Stimulated activated naive CD8-positive, alpha-beta T cell treated with anti-CD3 and anti-CD28 coated beads, Interleukin-15, Interleukin-2, amounts not matched to agents 100 ng/mL and 50 ng/mL, for 24 hours (primary cell): ENCODE measurements at regions not wholly inside any gene's neighbourhood (a gene's known extent, or its start where the extent isn't known, plus 50 kb on each side); places are given as distances from the start of the nearest gene placed in this dataset.

Experiments used
- H3K27ac Mint-ChIP-seq: one replicate; pipeline ENCODE4 v1.8.0; 2021; ENCODE audit warnings: mild to moderate bottlenecking, mixed read lengths
- H3K27me3 Mint-ChIP-seq: one replicate; pipeline ENCODE4 v1.8.0; 2021; ENCODE audit warnings: mixed read lengths
- H3K36me3 Mint-ChIP-seq: one replicate; pipeline ENCODE4 v1.8.0; 2021; ENCODE audit warnings: low read depth, mixed read lengths
- H3K4me1 Mint-ChIP-seq: one replicate; pipeline ENCODE4 v1.8.0; 2021; ENCODE audit warnings: low read depth, mixed read lengths
- H3K4me3 Mint-ChIP-seq: one replicate; pipeline ENCODE4 v1.8.0; 2021; ENCODE audit warnings: mild to moderate bottlenecking, mixed read lengths
- H3K9me3 Mint-ChIP-seq: one replicate; pipeline ENCODE4 v1.8.0; 2021; ENCODE audit warnings: mixed read lengths

DNA sequence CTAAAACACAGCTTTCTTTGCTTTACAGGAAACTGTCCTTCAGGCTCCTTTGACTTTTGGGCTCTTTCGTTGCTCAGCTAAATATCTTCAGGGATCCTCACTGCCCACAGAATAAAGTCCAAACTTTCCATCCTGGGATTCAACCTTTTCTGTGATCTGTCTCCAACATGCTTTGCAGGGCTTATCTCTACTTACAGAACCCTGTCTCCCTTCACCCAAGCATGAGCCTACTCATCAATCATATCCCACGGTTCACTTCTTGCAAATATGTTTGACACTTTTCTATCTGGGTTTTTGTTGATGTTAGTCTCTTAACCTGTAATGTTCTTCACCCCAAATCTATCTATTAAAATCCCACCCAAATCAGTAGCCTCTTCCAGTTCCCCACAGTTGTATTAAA lies 93.5 kb upstream of the ADRA1D start:
- Mint-ChIP-seq H3K27me3 (peaks cover 22% of the 10 kb centered on the region), H3K36me3 (no peaks in the 10 kb centered on the region), H3K4me3 (no peak overlapping the region), H3K9me3 (no peaks in the 10 kb centered on the region), H3K27ac (no peak overlapping the region), H3K4me1 (no peaks in the 10 kb centered on the region)

DNA sequence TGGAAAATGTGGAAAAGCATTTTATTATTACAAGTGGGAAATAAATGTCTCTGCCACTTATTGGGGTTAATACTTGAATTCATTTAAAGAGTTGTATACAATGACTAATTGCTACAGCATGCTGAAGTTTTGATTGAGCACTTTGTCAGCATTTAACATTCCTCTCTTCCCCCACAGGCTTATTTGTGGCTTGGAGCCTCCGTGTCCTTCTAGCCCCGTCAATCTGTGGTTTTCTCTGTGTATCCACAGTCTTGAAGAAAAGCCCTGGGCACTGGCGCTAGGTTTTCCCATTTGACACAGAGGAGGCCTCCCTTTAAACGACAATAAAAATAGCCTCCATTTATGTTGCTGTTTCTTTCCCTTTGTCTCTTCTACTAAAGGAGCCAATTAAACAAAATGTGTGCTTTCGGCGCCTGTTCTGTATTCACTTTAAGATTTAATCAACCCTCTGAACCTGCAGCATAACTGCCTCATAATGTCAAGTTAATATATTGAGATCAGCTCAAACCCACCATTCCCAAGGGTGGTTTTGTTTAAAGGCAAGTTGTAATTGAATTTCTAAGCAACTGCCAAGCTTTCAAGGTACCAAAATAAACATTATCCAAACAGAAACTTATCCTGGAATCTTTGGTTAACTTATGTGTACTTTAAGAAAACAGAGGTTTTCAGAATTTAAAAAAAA lies 92.9 kb upstream of the ADRA1D start:
- peaks cover 18% of the 10 kb centered on the region for H3K27me3 Mint-ChIP-seq
- no peaks in the 10 kb centered on the region for H3K4me1 Mint-ChIP-seq
- H3K9me3 Mint-ChIP-seq: no peaks in the 10 kb centered on the region
- no peak overlapping the region for H3K27ac Mint-ChIP-seq
- H3K4me3 Mint-ChIP-seq: no peak overlapping the region
- H3K36me3 Mint-ChIP-seq: no peaks in the 10 kb centered on the region

DNA sequence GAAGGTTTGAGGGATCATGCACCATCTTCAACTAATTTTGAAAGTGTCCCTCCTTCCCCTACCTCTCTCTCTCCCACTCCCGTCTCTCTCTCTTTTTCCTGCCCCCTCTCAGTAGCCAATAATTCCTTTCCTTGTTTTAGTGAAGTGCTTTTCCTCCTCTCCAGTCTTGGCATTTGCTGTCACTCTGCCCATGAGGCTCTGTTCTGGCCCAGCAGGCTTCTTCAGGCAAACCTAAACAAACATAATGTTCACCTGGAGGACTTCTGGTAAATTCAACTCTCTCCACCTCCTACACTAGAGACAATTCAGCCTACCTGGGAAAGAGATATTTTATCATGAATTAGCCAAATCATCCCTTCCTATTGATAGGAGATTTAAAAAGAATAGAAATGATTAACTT lies 86.6 kb upstream of the ADRA1D start:
- Mint-ChIP-seq H3K27me3 (peaks cover 9% of the 10 kb centered on the region), H3K27ac (no peak overlapping the region), H3K36me3 (no peaks in the 10 kb centered on the region), H3K9me3 (no peaks in the 10 kb centered on the region), H3K4me1 (no peaks in the 10 kb centered on the region), H3K4me3 (no peak overlapping the region)

DNA sequence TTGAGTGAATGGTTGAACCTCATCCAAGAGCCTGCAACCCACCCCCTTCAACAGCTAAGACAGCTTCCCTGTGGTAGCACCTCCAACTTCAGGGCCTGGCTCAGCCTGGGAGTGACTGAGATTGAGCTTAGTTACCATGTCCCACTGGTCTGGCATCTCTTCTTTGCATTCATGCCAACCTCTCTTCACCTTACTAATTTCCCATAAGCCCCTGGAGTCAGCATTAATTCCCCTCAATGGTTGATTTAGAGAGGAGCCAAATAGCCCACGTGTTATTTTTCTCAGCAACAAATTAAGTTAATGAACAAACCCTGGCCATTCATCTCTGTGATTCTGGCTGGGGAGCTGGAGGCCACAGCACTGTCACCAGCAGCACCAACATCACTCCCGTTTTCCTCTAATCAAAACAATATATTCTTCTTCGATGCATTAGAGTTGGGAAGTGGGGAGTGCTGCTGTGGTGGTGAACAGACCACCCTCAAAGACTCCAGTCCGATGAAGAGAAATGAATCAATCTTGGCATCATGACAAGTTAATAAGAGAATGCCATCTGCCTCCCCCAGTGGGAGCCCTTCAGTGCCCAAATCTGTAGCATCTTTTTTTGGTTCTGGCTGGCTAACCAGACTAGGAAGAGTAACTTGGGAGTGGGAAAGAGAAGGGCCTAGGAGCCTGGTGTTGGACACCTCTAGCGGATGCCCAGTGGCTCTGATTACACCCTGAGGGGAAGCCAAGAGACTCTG lies 83.2 kb upstream of the ADRA1D start:
- peaks cover 3% of the 10 kb centered on the region for H3K27me3 Mint-ChIP-seq
- no peaks in the 10 kb centered on the region for H3K9me3 Mint-ChIP-seq
- no peak overlapping the region for H3K4me3 Mint-ChIP-seq
- H3K27ac Mint-ChIP-seq: no peak overlapping the region
- no peaks in the 10 kb centered on the region for H3K4me1 Mint-ChIP-seq
- no peaks in the 10 kb centered on the region for H3K36me3 Mint-ChIP-seq

DNA sequence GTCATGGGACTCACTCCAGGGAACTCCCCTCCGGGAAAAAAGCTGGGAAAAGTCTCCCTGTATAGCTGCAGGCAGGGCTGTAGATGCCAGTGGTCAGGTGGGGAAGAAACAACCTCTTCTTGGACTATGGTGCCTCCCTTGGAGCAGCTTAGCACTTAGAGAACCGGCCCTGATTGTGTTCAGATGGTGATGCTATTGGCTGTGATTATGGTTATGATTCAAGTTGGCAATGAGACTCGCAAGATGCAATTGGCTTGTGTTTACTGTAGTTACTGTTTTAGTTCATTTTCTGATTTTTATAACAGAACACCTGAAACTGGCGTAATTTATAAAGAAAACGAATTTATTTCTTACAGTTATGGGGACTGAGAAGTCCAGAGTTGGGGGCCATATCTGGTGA lies 80.9 kb upstream of the ADRA1D start:
- Mint-ChIP-seq H3K27me3 (peaks cover 3% of the 10 kb centered on the region), H3K9me3 (no peaks in the 10 kb centered on the region), H3K36me3 (no peaks in the 10 kb centered on the region), H3K4me3 (no peak overlapping the region), H3K27ac (no peak overlapping the region), H3K4me1 (peaks cover 5% of the 10 kb centered on the region)

DNA sequence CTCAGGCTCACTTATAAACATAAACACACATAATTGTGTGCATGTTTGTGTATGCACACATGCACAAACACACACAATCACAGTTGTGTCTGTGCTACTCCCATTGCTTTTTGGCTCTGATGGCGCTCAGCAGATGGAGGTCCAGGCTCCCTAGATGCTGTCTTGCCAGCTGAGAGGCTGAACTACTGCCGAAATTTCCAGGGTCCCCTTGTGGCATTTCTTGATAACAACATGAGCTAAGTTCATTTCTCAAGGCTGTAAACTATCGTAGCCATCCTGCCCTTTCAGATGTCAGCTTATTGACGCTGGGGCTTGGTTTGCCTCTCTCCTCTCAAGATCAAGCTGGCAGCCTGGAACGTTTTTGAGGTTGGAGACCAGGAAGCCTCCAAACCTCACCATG lies 80.1 kb upstream of the ADRA1D start:
- Mint-ChIP-seq H3K4me3 (no peak overlapping the region), H3K27ac (no peak overlapping the region)

DNA sequence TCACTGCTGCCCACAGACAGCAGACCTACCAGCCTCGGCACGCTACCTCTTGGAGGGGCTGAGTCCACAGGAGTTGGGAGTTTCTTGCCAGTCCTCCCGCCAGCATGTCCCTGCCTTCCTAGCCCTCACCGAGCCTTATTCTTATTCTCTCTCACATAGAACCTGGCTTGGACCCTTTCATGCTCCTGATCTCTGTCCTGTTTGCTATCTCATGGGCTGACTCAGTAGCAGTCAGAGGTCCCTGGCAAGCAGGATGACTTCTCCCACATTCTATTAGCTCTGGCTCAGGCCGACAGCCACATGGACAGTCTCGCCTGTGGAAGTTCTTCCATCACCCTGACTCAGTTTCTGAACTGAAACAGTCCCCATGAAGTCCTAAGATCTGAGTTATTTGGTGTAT lies 79.5 kb upstream of the ADRA1D start:
- H3K4me3 Mint-ChIP-seq: no peak overlapping the region
- no peak overlapping the region for H3K27ac Mint-ChIP-seq
- no peaks in the 10 kb centered on the region for H3K9me3 Mint-ChIP-seq
- peaks cover 5% of the 10 kb centered on the region for H3K4me1 Mint-ChIP-seq
- peaks cover under 1% of the 10 kb centered on the region for H3K27me3 Mint-ChIP-seq
- H3K36me3 Mint-ChIP-seq: no peaks in the 10 kb centered on the region

More for the DNA sequence above, 80.1 kb upstream of the ADRA1D start:
- Mint-ChIP-seq H3K9me3 (no peaks in the 10 kb centered on the region), H3K4me1 (peaks cover 5% of the 10 kb centered on the region), H3K27me3 (peaks cover 3% of the 10 kb centered on the region), H3K36me3 (no peaks in the 10 kb centered on the region)

DNA sequence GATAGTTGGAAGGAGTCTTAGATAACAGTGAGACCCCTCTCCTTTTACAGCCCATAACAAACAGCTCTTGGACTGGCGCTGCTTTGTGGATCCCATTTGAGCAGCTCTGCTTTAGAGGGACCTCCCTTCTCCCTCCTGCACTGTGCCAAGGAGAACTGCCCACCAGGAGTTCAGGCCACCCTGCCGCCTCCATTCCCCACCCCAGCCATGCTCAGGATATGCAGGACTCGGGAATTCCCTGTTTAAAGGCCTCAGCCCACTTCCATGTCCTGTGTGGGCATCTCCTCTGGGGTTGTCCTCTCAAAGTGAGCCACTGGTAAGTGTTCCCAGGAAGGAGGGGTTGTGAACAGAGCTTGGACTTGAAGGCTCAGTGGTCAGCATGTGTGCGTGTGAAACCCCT lies 78.9 kb upstream of the ADRA1D start:
- Mint-ChIP-seq H3K36me3 (no peaks in the 10 kb centered on the region), H3K4me3 (no peak overlapping the region), H3K9me3 (no peaks in the 10 kb centered on the region), H3K27me3 (peaks cover 1% of the 10 kb centered on the region), H3K4me1 (peaks cover 5% of the 10 kb centered on the region), H3K27ac (no peak overlapping the region)

DNA sequence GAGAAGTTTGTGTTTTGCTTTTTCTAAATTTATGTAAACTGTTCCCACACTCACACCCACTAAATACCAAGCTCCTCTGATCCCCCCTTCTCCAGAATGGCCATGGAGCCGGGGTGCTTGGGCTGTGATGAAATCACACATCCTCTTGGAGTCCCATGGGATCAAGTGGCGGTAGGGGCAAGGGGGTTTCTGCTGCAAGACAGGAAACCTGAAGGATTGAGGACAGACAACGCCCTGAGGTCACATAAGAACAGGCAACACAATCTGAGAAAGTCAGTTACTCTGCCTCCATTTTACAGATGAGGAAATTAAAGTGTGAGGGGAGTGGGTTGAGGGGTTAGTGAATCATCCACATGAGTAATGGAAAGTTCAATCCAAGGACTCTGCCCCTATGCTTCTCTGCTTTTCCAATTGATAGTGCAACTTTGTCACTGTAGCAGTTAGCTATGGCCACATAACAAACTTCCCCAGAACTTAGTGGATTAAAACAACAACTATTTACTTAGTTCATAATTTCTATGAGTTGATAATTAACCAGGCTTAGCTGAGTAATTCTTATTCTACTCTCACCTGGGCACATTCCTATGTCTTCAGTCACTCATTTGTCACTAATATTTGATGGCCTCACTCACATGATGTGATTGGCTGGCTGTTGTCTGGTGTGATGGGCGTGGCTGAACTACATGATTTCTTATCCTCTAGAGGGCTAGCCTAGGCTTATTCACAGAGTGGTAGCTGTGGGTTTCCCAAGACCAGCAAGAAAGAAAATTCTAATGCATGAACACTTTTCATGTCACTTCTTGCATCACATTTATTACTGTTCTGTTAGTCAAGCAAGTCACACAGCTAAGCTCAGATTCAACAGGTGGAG lies 77.3 kb upstream of the ADRA1D start:
- Mint-ChIP-seq H3K27ac (no peak overlapping the region), H3K9me3 (no peaks in the 10 kb centered on the region), H3K4me3 (no peak overlapping the region), H3K4me1 (peaks cover 5% of the 10 kb centered on the region), H3K27me3 (peaks cover 5% of the 10 kb centered on the region), H3K36me3 (no peaks in the 10 kb centered on the region)

DNA sequence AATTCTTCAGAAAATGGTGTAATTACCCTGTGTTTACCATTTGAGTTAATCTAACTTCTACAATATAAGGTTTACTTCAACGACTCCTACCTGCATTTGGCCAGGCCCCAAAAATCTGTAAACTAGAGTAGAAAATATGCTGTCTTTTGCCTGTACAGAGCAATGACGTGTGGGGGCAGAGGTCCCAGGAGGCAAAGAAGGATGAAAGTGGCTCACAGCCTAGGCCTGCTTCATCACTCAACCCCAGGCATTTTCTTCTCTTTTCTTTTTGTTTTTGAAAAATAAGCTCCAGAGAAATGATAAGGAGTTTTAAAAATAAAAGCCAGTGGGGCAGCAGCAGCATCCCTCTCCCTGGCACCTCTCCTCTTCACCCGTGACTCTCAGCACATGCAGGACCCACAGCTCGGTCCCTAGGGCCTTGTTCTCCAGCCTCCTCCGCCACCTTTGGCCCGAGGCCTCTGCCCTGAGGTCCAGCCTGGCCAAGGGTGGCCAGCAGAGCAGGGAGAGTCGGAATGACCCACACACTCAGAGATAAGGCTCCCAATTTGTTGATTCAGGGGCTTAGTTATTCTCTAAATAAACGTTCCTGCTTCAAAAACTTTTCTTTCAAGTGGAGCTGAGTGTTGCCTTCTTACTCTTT lies 76.6 kb upstream of the ADRA1D start:
- Mint-ChIP-seq H3K36me3 (no peaks in the 10 kb centered on the region), H3K27me3 (peaks cover 5% of the 10 kb centered on the region), H3K4me1 (peaks cover 5% of the 10 kb centered on the region), H3K4me3 (no peak overlapping the region), H3K27ac (no peak overlapping the region), H3K9me3 (no peaks in the 10 kb centered on the region)

DNA sequence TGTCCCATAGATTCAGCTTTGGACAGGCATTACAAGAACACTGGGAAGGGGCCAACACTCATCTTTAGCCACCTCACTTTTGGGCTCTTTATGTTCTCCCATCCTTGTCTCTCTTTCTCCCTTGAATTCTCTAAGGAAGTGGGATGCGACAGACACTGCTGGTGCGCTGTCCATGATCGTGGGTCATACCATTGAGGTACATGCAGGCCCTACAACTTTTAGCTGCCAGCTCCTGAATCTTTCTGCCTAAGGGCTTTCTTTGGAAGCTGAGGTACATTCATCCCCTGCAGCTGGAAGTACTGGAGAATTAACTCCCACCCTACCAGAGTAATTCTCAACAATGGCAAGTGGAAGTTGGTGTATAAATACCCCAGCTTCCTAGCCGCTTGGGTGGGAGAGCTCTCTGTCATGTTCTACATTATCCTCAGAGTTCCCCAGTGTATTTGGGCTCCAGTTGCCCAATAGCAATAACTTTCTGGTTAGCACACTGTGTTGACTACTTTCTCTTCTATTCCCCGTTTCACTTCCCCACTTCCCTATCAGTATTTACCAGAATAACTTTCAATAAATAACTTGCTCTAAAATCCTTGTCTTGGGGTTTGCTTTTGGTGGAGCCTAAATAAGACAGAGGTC lies 75.6 kb upstream of the ADRA1D start:
- no peaks in the 10 kb centered on the region for H3K36me3 Mint-ChIP-seq
- H3K4me1 Mint-ChIP-seq: peaks cover 5% of the 10 kb centered on the region
- no peak overlapping the region for H3K27ac Mint-ChIP-seq
- no peak overlapping the region for H3K4me3 Mint-ChIP-seq
- peaks cover 5% of the 10 kb centered on the region for H3K27me3 Mint-ChIP-seq
- H3K9me3 Mint-ChIP-seq: no peaks in the 10 kb centered on the region

DNA sequence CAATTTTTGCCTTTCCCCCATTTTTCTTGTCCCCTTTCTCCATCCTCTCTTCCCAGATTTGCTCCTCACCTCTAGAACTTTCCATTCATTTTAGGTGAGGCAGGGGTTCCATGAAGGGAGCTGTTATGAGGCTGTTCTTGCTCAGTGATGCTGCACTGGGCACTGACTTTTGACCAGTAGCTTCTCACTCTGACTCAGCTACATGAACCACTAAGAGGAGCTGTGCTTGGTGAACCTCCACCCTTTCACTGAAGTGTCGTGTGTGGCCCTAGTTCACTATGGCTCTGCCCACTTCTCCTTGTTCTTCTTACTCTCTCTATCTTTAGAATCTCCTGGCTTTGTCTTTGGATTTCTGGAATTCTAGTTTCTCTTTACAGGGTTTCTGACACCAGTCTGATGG lies 73.4 kb upstream of the ADRA1D start:
- Mint-ChIP-seq H3K27ac (no peak overlapping the region), H3K27me3 (peaks cover 5% of the 10 kb centered on the region), H3K9me3 (no peaks in the 10 kb centered on the region), H3K4me3 (no peak overlapping the region), H3K36me3 (no peaks in the 10 kb centered on the region), H3K4me1 (peaks cover 5% of the 10 kb centered on the region)

DNA sequence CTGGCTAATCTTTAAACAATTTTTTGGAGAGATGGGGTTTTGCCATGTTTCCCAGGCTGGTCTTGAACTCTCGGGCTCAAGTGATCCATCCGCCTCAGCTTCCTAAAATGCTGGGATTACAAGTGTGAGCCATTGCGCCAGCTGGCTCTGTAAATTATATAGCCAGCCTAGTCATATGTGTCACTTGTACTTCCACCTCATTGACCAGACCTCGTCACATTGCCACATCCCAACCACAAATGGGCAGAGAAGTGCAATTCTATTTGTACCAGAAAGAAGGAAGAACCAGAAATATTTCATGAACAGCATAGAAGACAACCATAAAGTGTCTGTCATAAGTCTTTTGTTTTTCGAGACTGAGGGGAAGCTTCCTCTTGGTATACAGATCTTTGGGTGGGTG lies 71.2 kb upstream of the ADRA1D start:
- no peaks in the 10 kb centered on the region for H3K36me3 Mint-ChIP-seq
- H3K4me1 Mint-ChIP-seq: no peaks in the 10 kb centered on the region
- no peaks in the 10 kb centered on the region for H3K9me3 Mint-ChIP-seq
- peaks cover 5% of the 10 kb centered on the region for H3K27me3 Mint-ChIP-seq
- no peak overlapping the region for H3K4me3 Mint-ChIP-seq
- no peak overlapping the region for H3K27ac Mint-ChIP-seq

DNA sequence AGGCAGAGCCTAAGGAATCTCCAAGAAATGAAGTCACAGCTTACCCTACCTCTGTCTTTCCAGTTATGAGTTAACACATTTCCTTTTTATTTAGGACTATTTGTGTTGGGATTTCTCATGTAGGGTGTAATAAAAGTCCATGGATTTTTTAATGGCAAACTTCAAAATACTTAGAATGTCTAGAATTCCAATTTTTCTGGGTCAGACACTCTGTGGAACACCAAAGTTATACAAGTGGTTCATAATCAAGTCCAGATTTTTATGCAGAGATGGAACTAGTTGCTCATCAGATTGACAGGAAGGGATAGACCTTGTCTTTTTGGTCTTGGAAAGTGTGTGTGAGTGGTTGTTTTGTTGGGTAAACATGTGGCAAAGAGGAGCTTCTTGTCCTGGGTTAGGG lies 69.8 kb upstream of the ADRA1D start:
- H3K27ac Mint-ChIP-seq: no peak overlapping the region
- no peaks in the 10 kb centered on the region for H3K36me3 Mint-ChIP-seq
- H3K9me3 Mint-ChIP-seq: no peaks in the 10 kb centered on the region
- no peaks in the 10 kb centered on the region for H3K4me1 Mint-ChIP-seq
- no peak overlapping the region for H3K4me3 Mint-ChIP-seq
- H3K27me3 Mint-ChIP-seq: peaks cover 5% of the 10 kb centered on the region
